ENCODE measurements at regions not wholly inside any gene's neighbourhood (a gene's known extent, or its start where the extent isn't known, plus 50 kb on each side); places are given as distances from the start of the nearest gene placed in this dataset.

GRCh38 chr11:10358696-10359095 is 53.8 kb downstream of the ADM start:
- Mint-ChIP-seq H3K4me1 (peaks cover 13 to 16% of the 10 kb centered on the region in 2 experiments), H3K9me3 (peaks cover 28 to 31% of the 10 kb centered on the region in 2 experiments), H3K27me3 (ENCODE audit: low read depth) (peaks cover 35% of the 10 kb centered on the region), H3K27ac (no peak overlapping the region), H3K36me3 (ENCODE audit: insufficient read depth in 1 of 3, low read depth in 3 of 3) (peaks cover 20 to 57% (median 25%) of the 10 kb centered on the region in 3 experiments), H3K4me3 (no peak overlapping the region)
- Histone ChIP-seq H3K14ac (ENCODE audit: insufficient read depth, low read length) (no peak overlapping the region), H3K27ac (ENCODE audit: insufficient read length, low read depth, low read length) (no peak overlapping the region), H4K5ac (ENCODE audit: insufficient read length, low read depth, low read length) (no peak overlapping the region), H3K9me3 (ENCODE audit: control insufficient read depth, low read depth, low read length) (no peaks in the 10 kb centered on the region), H2AFZ (ENCODE audit: low read length) (no peak overlapping the region), H2BK20ac (ENCODE audit: low read depth, low read length, poor library complexity, severe bottlenecking) (no peak overlapping the region), H4K20me1 (ENCODE audit: control insufficient read depth, insufficient read depth, insufficient read length) (no peaks in the 10 kb centered on the region), H3K4me2 (ENCODE audit: insufficient read depth, insufficient read length, low read length) (no peak overlapping the region), H4K8ac (replicated peaks; ENCODE audit: insufficient read length, low read depth, low read length) (no peak overlapping the region), H3K4me1 (ENCODE audit: insufficient read depth, low read length) (no peaks in the 10 kb centered on the region; the same call in 1 of the 2 replicates), H2BK15ac (ENCODE audit: low read depth, low read length) (no peak overlapping the region), H4K91ac (ENCODE audit: insufficient read length, low read depth, low read length) (no peak overlapping the region), H3K79me2 (ENCODE audit: insufficient read depth, low read length) (no peaks in the 10 kb centered on the region), H2BK120ac (ENCODE audit: low read depth, low read length, poor library complexity, severe bottlenecking) (no peak overlapping the region), H3K9ac (ENCODE audit: extremely low read depth, insufficient read length, low read length) (no peak overlapping the region), H3K27me3 (ENCODE audit: insufficient read depth, low read length) (no peaks in the 10 kb centered on the region), H3K79me1 (ENCODE audit: insufficient read depth, low read depth, low read length, poor library complexity, severe bottlenecking) (no peaks in the 10 kb centered on the region), H2AK5ac (ENCODE audit: insufficient read length, low read length) (no peak overlapping the region), H3T11ph (ENCODE audit: low read length) (no peak overlapping the region), H3K23ac (ENCODE audit: insufficient read length, low read depth, low read length) (no peak overlapping the region), H3K4ac (ENCODE audit: low read depth, low read length) (no peak overlapping the region), H3K56ac (ENCODE audit: insufficient read length, low read depth, low read length) (no peak overlapping the region), H2BK12ac (ENCODE audit: insufficient read length, low read depth, low read length) (no peak overlapping the region), H2BK5ac (ENCODE audit: insufficient read length, low read length) (no peak overlapping the region), H3K23me2 (ENCODE audit: insufficient read length, low read depth, low read length, poor library complexity, severe bottlenecking) (no peaks in the 10 kb centered on the region), H3K18ac (ENCODE audit: insufficient read length, low read depth, low read length) (no peak overlapping the region)
- no CpG with 5 or more reads among the region's 4 CpGs for WGBS (ENCODE audit: extremely low coverage, insufficient read length, low lambda C conversion rate)
- DNase-seq = no peak
- TF ChIP-seq, protein P1, sequence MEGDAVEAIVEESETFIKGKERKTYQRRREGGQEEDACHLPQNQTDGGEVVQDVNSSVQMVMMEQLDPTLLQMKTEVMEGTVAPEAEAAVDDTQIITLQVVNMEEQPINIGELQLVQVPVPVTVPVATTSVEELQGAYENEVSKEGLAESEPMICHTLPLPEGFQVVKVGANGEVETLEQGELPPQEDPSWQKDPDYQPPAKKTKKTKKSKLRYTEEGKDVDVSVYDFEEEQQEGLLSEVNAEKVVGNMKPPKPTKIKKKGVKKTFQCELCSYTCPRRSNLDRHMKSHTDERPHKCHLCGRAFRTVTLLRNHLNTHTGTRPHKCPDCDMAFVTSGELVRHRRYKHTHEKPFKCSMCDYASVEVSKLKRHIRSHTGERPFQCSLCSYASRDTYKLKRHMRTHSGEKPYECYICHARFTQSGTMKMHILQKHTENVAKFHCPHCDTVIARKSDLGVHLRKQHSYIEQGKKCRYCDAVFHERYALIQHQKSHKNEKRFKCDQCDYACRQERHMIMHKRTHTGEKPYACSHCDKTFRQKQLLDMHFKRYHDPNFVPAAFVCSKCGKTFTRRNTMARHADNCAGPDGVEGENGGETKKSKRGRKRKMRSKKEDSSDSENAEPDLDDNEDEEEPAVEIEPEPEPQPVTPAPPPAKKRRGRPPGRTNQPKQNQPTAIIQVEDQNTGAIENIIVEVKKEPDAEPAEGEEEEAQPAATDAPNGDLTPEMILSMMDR (conservative IDR thresholded peaks at IDR 0.05) = no peak

Data from H9 (cell line).